ENCODE measurements at regions not wholly inside any gene's neighbourhood (a gene's known extent, or its start where the extent isn't known, plus 50 kb on each side); places are given as distances from the start of the nearest gene placed in this dataset.

DNA sequence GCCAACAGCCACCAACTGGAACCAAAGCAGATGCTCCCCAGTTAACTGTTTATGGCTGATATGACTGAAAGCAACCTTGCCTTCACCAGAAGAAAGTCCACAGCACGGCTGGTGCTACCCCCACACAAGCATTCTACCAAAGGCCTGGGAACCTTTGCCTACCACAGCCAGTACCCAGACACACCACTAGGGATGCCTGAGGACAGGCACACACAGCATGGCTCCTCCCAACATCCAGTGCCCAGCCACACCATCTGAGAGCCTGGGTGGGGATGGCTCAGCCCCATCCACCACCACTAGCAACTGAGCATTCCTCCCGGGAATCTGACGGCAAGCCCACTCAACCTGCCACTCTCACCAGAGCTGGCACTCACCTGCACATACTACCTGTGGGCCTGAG is 178.6 kb downstream of the SLC7A11 start:
- no peak for TF ChIP-seq FOS (IDR thresholded peaks at IDR 0.05; ENCODE audit: borderline replicate concordance, insufficient read depth, low read length)
- TF ChIP-seq POLR2AphosphoS5 (IDR thresholded peaks at IDR 0.05; ENCODE audit: insufficient read depth, low read depth, low read length) = no peak
- TF ChIP-seq EZH2 (IDR thresholded peaks at IDR 0.05; ENCODE audit: borderline replicate concordance, low read depth, low read length, severe bottlenecking) = no peak

Measured in endothelial cell of umbilical vein (primary cell).